Calu3 (cell line): ENCODE measurements at regions not wholly inside any gene's neighbourhood (a gene's known extent, or its start where the extent isn't known, plus 50 kb on each side); places are given as distances from the start of the nearest gene placed in this dataset.
"Not testable (repeated sequence)": the region's sequence is repeated elsewhere in the genome, so short reads cannot be mapped to it uniquely, and the experiment has no call there.

Experiments used
- BruUV-seq: library from RNA; stranded (reverse); fragments of 400-500 nt; replicated peaks from 2 replicates; lab custom pipeline; 2021; lab: Mats Ljungman, UMichigan
- CTCF ChIA-PET: fragments of 300-600 bp; sonication (Branson Sonifier 250); formaldehyde crosslinking; loops from one replicate; lab custom pipeline; 2022; ENCODE audit warnings: antibody characterized with exemption; lab: Charles Lee
- DNase-seq: peaks from one replicate; pipeline ENCODE4 v3.0.0; 2022
- H3K27ac Mint-ChIP-seq: one replicate; pipeline ENCODE4 v1.8.0; 2022; ENCODE audit warnings: mixed read lengths; ENCODE audit not compliant: unreplicated experiment
- H3K27me3 Mint-ChIP-seq: one replicate; pipeline ENCODE4 v1.8.0; 2022; ENCODE audit warnings: mixed read lengths; ENCODE audit not compliant: unreplicated experiment
- H3K36me3 Mint-ChIP-seq: one replicate; pipeline ENCODE4 v1.8.0; 2022; ENCODE audit warnings: mild to moderate bottlenecking, moderate library complexity, mixed read lengths; ENCODE audit not compliant: insufficient read depth, unreplicated experiment
- H3K4me1 Mint-ChIP-seq: one replicate; pipeline ENCODE4 v1.8.0; 2022; ENCODE audit warnings: mild to moderate bottlenecking, low read depth, mixed read lengths; ENCODE audit not compliant: unreplicated experiment
- H3K4me3 Mint-ChIP-seq: one replicate; pipeline ENCODE4 v1.8.0; 2022; ENCODE audit warnings: mild to moderate bottlenecking, low read depth, moderate library complexity, mixed read lengths; ENCODE audit not compliant: unreplicated experiment
- H3K9me3 Mint-ChIP-seq: one replicate; pipeline ENCODE4 v1.8.0; 2022; ENCODE audit warnings: low read depth, mixed read lengths; ENCODE audit not compliant: unreplicated experiment
- CTCF ChIP-seq: fragments of 200-600 bp; IDR thresholded peaks from one replicate; pipeline ENCODE4 v1.8.0; 2022; ENCODE audit warnings: antibody characterized with exemption; ENCODE audit not compliant: unreplicated experiment
- intact Hi-C: fragments of 100-400 bp; cut with micrococcal nuclease; formaldehyde crosslinking; loops from one replicate; pipeline ENCODE4 v1.10.0; 2022; ENCODE audit not compliant: unreplicated experiment

GRCh38 chr7:68868978-68869377 is 729.3 kb upstream of the AUTS2 start:
- DNase-seq = no peak
- Mint-ChIP-seq H3K27ac (no peak overlapping the region), H3K9me3 (peaks cover 15% of the 10 kb centered on the region), H3K4me3 (no peak overlapping the region), H3K27me3 (no peaks in the 10 kb centered on the region), H3K36me3 (no peaks in the 10 kb centered on the region), H3K4me1 (no peaks in the 10 kb centered on the region)
- intact Hi-C loops = no loop called here
- CTCF ChIA-PET = no interaction called here
- no TSS peak for BruUV-seq
- no peak for TF ChIP-seq CTCF

DNA sequence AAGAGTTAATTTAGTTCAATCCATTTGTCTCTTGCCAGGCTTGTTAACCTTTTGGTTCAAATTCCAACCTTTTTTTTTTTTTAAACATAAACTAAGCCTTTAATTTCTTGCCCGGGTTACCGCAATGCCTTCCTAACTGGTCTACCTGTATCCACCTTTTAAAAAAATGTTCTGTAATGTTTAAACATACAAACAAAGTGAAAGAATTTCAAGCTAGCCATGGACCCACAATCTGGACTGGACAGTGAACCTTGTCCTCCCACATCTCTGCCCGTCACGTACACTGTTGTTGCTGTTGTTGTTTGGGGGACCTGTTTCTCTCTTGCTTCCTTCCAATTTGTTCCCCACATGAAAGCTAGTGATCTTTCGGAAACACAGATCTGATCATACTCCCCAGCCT is 724.7 kb upstream of the AUTS2 start:
- Mint-ChIP-seq H3K27me3 (no peaks in the 10 kb centered on the region), H3K27ac (no peak overlapping the region), H3K9me3 (peaks cover 17% of the 10 kb centered on the region), H3K4me3 (no peak overlapping the region), H3K36me3 (no peaks in the 10 kb centered on the region), H3K4me1 (no peaks in the 10 kb centered on the region)
- no peak for TF ChIP-seq CTCF
- no TSS peak for BruUV-seq
- CTCF ChIA-PET = no interaction called here
- no peak for DNase-seq
- intact Hi-C loops = no loop called here

DNA sequence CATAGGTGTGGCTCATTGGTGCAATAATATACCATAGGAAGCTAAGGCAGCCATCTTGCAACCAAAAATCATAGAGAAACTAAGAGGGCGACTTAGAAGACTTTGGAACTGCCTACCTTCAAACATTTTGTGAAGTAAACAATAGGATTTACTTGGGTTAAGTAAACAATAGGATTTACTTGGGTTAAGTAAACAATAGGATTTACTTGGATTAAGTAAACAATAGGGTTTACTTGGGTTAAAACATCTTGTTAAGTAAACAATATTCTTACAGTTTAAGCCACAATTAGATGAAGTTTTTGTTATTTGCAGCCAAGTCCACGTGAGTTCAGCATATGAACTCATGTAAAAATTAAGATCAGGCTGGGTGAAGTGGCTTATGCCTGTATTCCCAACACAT is 722.4 kb upstream of the AUTS2 start:
- H3K4me3 Mint-ChIP-seq = no peak overlapping the region
- no peaks in the 10 kb centered on the region for H3K27me3 Mint-ChIP-seq
- H3K4me1 Mint-ChIP-seq = no peaks in the 10 kb centered on the region
- no peaks in the 10 kb centered on the region for H3K36me3 Mint-ChIP-seq
- intact Hi-C loops = no loop called here
- CTCF ChIA-PET = no interaction called here
- no TSS peak for BruUV-seq
- DNase-seq = no peak
- no peak for TF ChIP-seq CTCF
- H3K27ac Mint-ChIP-seq = no peak overlapping the region
- H3K9me3 Mint-ChIP-seq = peaks cover 12% of the 10 kb centered on the region

GRCh38 chr7:68887116-68887515 is 711.2 kb upstream of the AUTS2 start:
- intact Hi-C loops, H3K4me1 Mint-ChIP-seq, H3K36me3 Mint-ChIP-seq, H3K4me3 Mint-ChIP-seq, BruUV-seq, CTCF ChIA-PET, H3K27me3 Mint-ChIP-seq, H3K27ac Mint-ChIP-seq, H3K9me3 Mint-ChIP-seq, DNase-seq: not testable (repeated sequence)

GRCh38 chr7:68888971-68889385 is 709.3 kb upstream of the AUTS2 start:
- no peak overlapping the region for H3K27ac Mint-ChIP-seq
- TF ChIP-seq CTCF = no peak
- no peaks in the 10 kb centered on the region for H3K27me3 Mint-ChIP-seq
- intact Hi-C loops = no loop called here
- no peak for DNase-seq
- H3K9me3 Mint-ChIP-seq = no peaks in the 10 kb centered on the region
- H3K4me3 Mint-ChIP-seq = no peak overlapping the region
- no peaks in the 10 kb centered on the region for H3K4me1 Mint-ChIP-seq
- no TSS peak for BruUV-seq
- H3K36me3 Mint-ChIP-seq = no peaks in the 10 kb centered on the region
- CTCF ChIA-PET = no interaction called here
